KMS-11 (cell line): ENCODE measurements at regions not wholly inside any gene's neighbourhood (a gene's known extent, or its start where the extent isn't known, plus 50 kb on each side); places are given as distances from the start of the nearest gene placed in this dataset.

Source experiments
- H2AFZ ChIP-seq: fragments of 200-600 bp; sonication (generic); 2 replicates; pipeline ENCODE4 v1.6.1; 2016; ENCODE audit warnings: antibody characterized with exemption, mixed run types, low read depth
- H3K27ac ChIP-seq: fragments of 200-600 bp; sonication (generic); 2 replicates; pipeline ENCODE4 v1.6.1; 2016; ENCODE audit warnings: mild to moderate bottlenecking, mixed run types
- H3K27me3 ChIP-seq: fragments of 200-600 bp; sonication (generic); 2 replicates; pipeline ENCODE4 v1.6.1; 2017; ENCODE audit warnings: mild to moderate bottlenecking, low read depth, mixed run types, moderate library complexity; ENCODE audit not compliant: insufficient read depth
- H3K36me3 ChIP-seq: fragments of 200-600 bp; sonication (generic); 2 replicates; pipeline ENCODE4 v1.6.1; 2017; ENCODE audit warnings: mild to moderate bottlenecking, mixed run types; ENCODE audit not compliant: insufficient read depth
- H3K4me1 ChIP-seq: fragments of 200-600 bp; sonication (generic); 2 replicates; pipeline ENCODE4 v1.6.1; 2016; ENCODE audit warnings: mild to moderate bottlenecking, low read depth, mixed run types; ENCODE audit not compliant: poor library complexity, severe bottlenecking
- H3K4me2 ChIP-seq: fragments of 200-600 bp; sonication (generic); 2 replicates; pipeline ENCODE4 v1.7.0; 2016; ENCODE audit warnings: mild to moderate bottlenecking, mixed run types
- H3K4me3 ChIP-seq: fragments of 200-600 bp; sonication (generic); IDR thresholded peaks from 2 replicates; pipeline ENCODE4 v1.6.1; 2017; ENCODE audit warnings: low read depth, low read length, mixed read lengths; ENCODE audit not compliant: insufficient read depth
- H3K79me2 ChIP-seq: fragments of 200-600 bp; sonication (generic); 2 replicates; pipeline ENCODE4 v1.6.1; 2016; ENCODE audit warnings: low read depth, mixed run types; ENCODE audit not compliant: insufficient read depth
- H3K9ac ChIP-seq: fragments of 200-600 bp; sonication (generic); 2 replicates; pipeline ENCODE4 v1.6.1; 2016; ENCODE audit warnings: mild to moderate bottlenecking, mixed run types
- H4K20me1 ChIP-seq: fragments of 200-600 bp; sonication (generic); 2 replicates; pipeline ENCODE4 v1.6.1; 2016; ENCODE audit warnings: mild to moderate bottlenecking, mixed run types; ENCODE audit not compliant: insufficient read depth
- CTCF ChIP-seq: fragments of 200-600 bp; sonication (generic); conservative IDR thresholded peaks from 2 replicates; pipeline ENCODE4 v1.6.1; 2017; ENCODE audit warnings: low read depth, mild to moderate bottlenecking, antibody characterized with exemption, low read length, moderate library complexity, mixed read lengths

GRCh38 chr5:15214010-15214409 lies 286.0 kb upstream of the FBXL7 start:
- Histone ChIP-seq H3K27me3 (no peaks in the 10 kb centered on the region), H3K9ac (no peak overlapping the region), H3K27ac (no peak overlapping the region), H3K4me1 (no peaks in the 10 kb centered on the region), H3K4me2 (no peak overlapping the region), H2AFZ (no peak overlapping the region), H3K79me2 (no peaks in the 10 kb centered on the region), H3K4me3 (no peak overlapping the region), H3K36me3 (no peaks in the 10 kb centered on the region), H4K20me1 (no peaks in the 10 kb centered on the region)
- no peak for TF ChIP-seq CTCF

- Histone ChIP-seq H3K4me1 (no peaks in the 10 kb centered on the region), H3K4me3 (no peak overlapping the region), H4K20me1 (no peaks in the 10 kb centered on the region), H2AFZ (no peak overlapping the region), H3K4me2 (no peak overlapping the region), H3K27me3 (no peaks in the 10 kb centered on the region), H3K79me2 (no peaks in the 10 kb centered on the region), H3K9ac (no peak overlapping the region), H3K36me3 (no peaks in the 10 kb centered on the region), H3K27ac (no peak overlapping the region)
- TF ChIP-seq CTCF = no peak
These were observed 290.8 kb upstream of the FBXL7 start for GRCh38 chr5:15209053-15209762.

GRCh38 chr5:15206133-15206532 lies 293.8 kb upstream of the FBXL7 start:
- no peaks in the 10 kb centered on the region for H4K20me1 ChIP-seq
- H3K4me1 ChIP-seq = no peaks in the 10 kb centered on the region
- no peak for TF ChIP-seq CTCF
- H3K9ac ChIP-seq = no peak overlapping the region
- no peaks in the 10 kb centered on the region for H3K27me3 ChIP-seq
- H2AFZ ChIP-seq = no peak overlapping the region
- no peaks in the 10 kb centered on the region for H3K79me2 ChIP-seq
- H3K36me3 ChIP-seq = no peaks in the 10 kb centered on the region
- H3K27ac ChIP-seq = no peak overlapping the region
- H3K4me2 ChIP-seq = no peak overlapping the region
- H3K4me3 ChIP-seq = no peak overlapping the region

GRCh38 chr5:15203376-15203775 lies 296.6 kb upstream of the FBXL7 start:
- Histone ChIP-seq H3K36me3 (no peaks in the 10 kb centered on the region), H3K9ac (no peak overlapping the region), H3K27ac (no peak overlapping the region), H3K79me2 (no peaks in the 10 kb centered on the region), H2AFZ (no peak overlapping the region), H3K4me3 (no peak overlapping the region), H3K27me3 (no peaks in the 10 kb centered on the region), H4K20me1 (no peaks in the 10 kb centered on the region), H3K4me2 (no peak overlapping the region), H3K4me1 (no peaks in the 10 kb centered on the region)
- TF ChIP-seq CTCF = no peak
